ENCODE measurements at regions not wholly inside any gene's neighbourhood (a gene's known extent, or its start where the extent isn't known, plus 50 kb on each side); places are given as distances from the start of the nearest gene placed in this dataset.

GRCh38 chr10:85430991-85431390, 935.6 kb downstream of the GRID1 start:
- H3K79me1 ChIP-seq (ENCODE audit: insufficient read depth, low read depth, low read length, poor library complexity, severe bottlenecking): no peaks in the 10 kb centered on the region
- no peaks in the 10 kb centered on the region for H3K4me1 ChIP-seq (ENCODE audit: insufficient read depth, low read length)
- H3K23me2 ChIP-seq (ENCODE audit: insufficient read length, low read depth, low read length, poor library complexity, severe bottlenecking): no peaks in the 10 kb centered on the region
- no peak overlapping the region for H3K4ac ChIP-seq (ENCODE audit: low read depth, low read length)
- H2BK15ac ChIP-seq (ENCODE audit: low read depth, low read length): no peak overlapping the region
- H3K9me3 Mint-ChIP-seq: no peaks in the 10 kb centered on the region
- no peak overlapping the region for H2BK20ac ChIP-seq (ENCODE audit: low read depth, low read length, poor library complexity, severe bottlenecking)
- H3K4me2 ChIP-seq (ENCODE audit: insufficient read depth, insufficient read length, low read length): no peak overlapping the region
- H4K91ac ChIP-seq (ENCODE audit: insufficient read length, low read depth, low read length): no peak overlapping the region
- no peak overlapping the region for H3K14ac ChIP-seq (ENCODE audit: insufficient read depth, low read length)
- no peak overlapping the region for H3K56ac ChIP-seq (ENCODE audit: insufficient read length, low read depth, low read length)
- H3K27ac ChIP-seq (ENCODE audit: insufficient read length, low read depth, low read length): no peak overlapping the region
- no peak overlapping the region for H3K27ac Mint-ChIP-seq
- H4K5ac ChIP-seq (ENCODE audit: insufficient read length, low read depth, low read length): no peak overlapping the region
- no peaks in the 10 kb centered on the region for H3K9me3 ChIP-seq (ENCODE audit: control insufficient read depth, low read depth, low read length)
- no peaks in the 10 kb centered on the region for H3K79me2 ChIP-seq (ENCODE audit: insufficient read depth, low read length)
- no peak overlapping the region for H2BK5ac ChIP-seq (ENCODE audit: insufficient read length, low read length)
- no peak overlapping the region for H3K23ac ChIP-seq (ENCODE audit: insufficient read length, low read depth, low read length)
- no peak for DNase-seq
- WGBS (ENCODE audit: extremely low coverage, insufficient read length, low lambda C conversion rate): no CpG with 5 or more reads among the region's 2 CpGs
- H3K27me3 Mint-ChIP-seq (ENCODE audit: low read depth): no peaks in the 10 kb centered on the region
- H4K8ac ChIP-seq (replicated peaks; ENCODE audit: insufficient read length, low read depth, low read length): no peak overlapping the region
- no peak overlapping the region for H3K4me3 Mint-ChIP-seq
- no peak overlapping the region for H3K9ac ChIP-seq (ENCODE audit: extremely low read depth, insufficient read length, low read length)
- H3K18ac ChIP-seq (ENCODE audit: insufficient read length, low read depth, low read length): no peak overlapping the region
- H4K20me1 ChIP-seq (ENCODE audit: control insufficient read depth, insufficient read depth, insufficient read length): no peaks in the 10 kb centered on the region
- H3K4me1 Mint-ChIP-seq: no peaks in the 10 kb centered on the region
- TF ChIP-seq CTCF (conservative IDR thresholded peaks at IDR 0.05): no peak
- H2AK5ac ChIP-seq (ENCODE audit: insufficient read length, low read length): no peak overlapping the region
- no peak overlapping the region for H2BK120ac ChIP-seq (ENCODE audit: low read depth, low read length, poor library complexity, severe bottlenecking)
- no peak overlapping the region for H3T11ph ChIP-seq (ENCODE audit: low read length)
- no peak overlapping the region for H2AFZ ChIP-seq (ENCODE audit: low read length)
- H2BK12ac ChIP-seq (ENCODE audit: insufficient read length, low read depth, low read length): no peak overlapping the region
- no peaks in the 10 kb centered on the region for H3K36me3 Mint-ChIP-seq (ENCODE audit: insufficient read depth in 1 of 3, low read depth in 3 of 3)
- no peaks in the 10 kb centered on the region for H3K27me3 ChIP-seq (ENCODE audit: insufficient read depth, low read length)

All from H9 (cell line).